NB4 (cell line): ENCODE measurements at regions not wholly inside any gene's neighbourhood (a gene's known extent, or its start where the extent isn't known, plus 50 kb on each side); places are given as distances from the start of the nearest gene placed in this dataset.

Source experiments
- DNase-seq: peaks from one replicate; pipeline ENCODE4 v3.0.0; 2010; ENCODE audit warnings: low read depth
- H3K4me3 ChIP-seq: one replicate; pipeline ENCODE4 v1.5.1; 2011; ENCODE audit warnings: mild to moderate bottlenecking, low read depth, low read length, moderate library complexity
- MYC ChIP-seq: IDR thresholded peaks from 2 replicates; pipeline ENCODE4 v1.6.1; 2011; ENCODE audit warnings: low read depth, low read length
- POLR2A ChIP-seq: IDR thresholded peaks from 2 replicates; pipeline ENCODE4 v1.6.1; 2011; ENCODE audit warnings: mild to moderate bottlenecking; ENCODE audit not compliant: insufficient read length; ENCODE audit errors: extremely low read depth
- TF ChIP-seq, protein P1 (sequence below): IDR thresholded peaks from 2 replicates; pipeline ENCODE4 v1.6.1; 2011; ENCODE audit warnings: low read depth, low read length
- TF ChIP-seq, protein P2 (sequence below): IDR thresholded peaks from one replicate; pipeline ENCODE4 v1.5.1; 2012; ENCODE audit warnings: low read depth, low read length

DNA sequence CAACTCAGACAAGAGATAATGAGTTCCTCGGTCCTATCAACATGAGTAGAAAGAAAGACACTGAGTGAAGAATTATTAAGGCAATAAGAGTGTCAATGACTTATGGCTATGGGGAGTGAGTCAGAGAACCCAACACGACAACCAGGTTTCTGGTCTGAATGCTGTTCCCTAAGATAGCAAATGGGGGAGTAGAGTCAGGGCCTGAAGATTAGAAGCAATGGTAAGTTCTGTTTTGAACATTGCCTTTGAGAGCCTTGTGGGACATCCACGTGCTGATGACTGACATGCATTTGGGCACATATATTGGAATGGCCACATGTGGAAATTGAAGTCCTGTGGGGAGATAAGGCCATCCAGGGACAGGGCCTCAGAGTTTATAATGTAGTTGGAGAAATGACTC, 254.4 kb upstream of the TCF21 start:
- no peak for DNase-seq
- no peak for TF ChIP-seq MYC
- TF ChIP-seq, protein P1, sequence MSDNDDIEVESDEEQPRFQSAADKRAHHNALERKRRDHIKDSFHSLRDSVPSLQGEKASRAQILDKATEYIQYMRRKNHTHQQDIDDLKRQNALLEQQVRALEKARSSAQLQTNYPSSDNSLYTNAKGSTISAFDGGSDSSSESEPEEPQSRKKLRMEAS = no peak
- TF ChIP-seq POLR2A = no peak
- TF ChIP-seq, protein P2, sequence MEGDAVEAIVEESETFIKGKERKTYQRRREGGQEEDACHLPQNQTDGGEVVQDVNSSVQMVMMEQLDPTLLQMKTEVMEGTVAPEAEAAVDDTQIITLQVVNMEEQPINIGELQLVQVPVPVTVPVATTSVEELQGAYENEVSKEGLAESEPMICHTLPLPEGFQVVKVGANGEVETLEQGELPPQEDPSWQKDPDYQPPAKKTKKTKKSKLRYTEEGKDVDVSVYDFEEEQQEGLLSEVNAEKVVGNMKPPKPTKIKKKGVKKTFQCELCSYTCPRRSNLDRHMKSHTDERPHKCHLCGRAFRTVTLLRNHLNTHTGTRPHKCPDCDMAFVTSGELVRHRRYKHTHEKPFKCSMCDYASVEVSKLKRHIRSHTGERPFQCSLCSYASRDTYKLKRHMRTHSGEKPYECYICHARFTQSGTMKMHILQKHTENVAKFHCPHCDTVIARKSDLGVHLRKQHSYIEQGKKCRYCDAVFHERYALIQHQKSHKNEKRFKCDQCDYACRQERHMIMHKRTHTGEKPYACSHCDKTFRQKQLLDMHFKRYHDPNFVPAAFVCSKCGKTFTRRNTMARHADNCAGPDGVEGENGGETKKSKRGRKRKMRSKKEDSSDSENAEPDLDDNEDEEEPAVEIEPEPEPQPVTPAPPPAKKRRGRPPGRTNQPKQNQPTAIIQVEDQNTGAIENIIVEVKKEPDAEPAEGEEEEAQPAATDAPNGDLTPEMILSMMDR = no peak
- H3K4me3 ChIP-seq = no peak overlapping the region

DNA sequence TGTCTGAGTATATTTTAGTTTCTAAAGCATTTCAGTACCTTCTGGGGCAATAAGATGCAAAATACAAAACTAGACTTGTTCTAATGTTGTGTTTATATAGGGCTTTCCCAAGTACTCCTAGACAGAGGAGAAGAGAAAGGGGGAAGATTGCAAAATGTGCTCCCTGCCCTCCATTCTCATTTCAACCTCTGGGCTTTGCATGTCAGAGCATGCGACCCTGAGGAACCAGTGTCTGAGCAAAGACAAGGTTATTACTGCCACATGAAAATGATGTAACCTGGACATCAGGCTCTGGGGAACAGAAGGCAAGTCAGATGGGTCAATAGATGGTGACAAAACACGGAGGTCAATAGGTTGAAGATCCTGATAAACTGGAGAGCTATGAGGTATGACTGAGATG, 253.5 kb upstream of the TCF21 start:
- DNase-seq = no peak
- H3K4me3 ChIP-seq = no peak overlapping the region
- TF ChIP-seq, protein P1 = no peak
- TF ChIP-seq, protein P2 = no peak
- TF ChIP-seq MYC (no peak), POLR2A (no peak)

DNA sequence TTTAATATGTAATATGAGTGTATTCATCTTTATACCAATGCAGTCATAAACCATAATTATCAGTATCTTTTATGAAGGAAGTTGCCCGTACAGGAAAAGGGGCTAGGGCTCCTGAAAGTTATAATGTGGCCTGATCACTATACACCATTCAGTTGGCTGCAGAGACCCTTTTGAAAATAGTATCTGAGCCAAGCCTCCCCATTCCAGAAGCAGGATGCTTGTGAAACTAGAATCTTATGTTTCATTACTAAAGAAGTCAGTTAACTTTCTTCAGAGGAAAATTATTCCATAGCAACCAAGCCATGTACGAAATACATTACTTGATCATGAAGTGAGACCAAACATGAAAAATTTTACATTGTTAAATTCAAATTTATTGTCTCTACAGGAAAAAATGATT, 251.5 kb upstream of the TCF21 start:
- no peak for DNase-seq
- H3K4me3 ChIP-seq = no peak overlapping the region
- TF ChIP-seq POLR2A (no peak), MYC (no peak)
- TF ChIP-seq, protein P1 = no peak
- TF ChIP-seq, protein P2 = no peak

DNA sequence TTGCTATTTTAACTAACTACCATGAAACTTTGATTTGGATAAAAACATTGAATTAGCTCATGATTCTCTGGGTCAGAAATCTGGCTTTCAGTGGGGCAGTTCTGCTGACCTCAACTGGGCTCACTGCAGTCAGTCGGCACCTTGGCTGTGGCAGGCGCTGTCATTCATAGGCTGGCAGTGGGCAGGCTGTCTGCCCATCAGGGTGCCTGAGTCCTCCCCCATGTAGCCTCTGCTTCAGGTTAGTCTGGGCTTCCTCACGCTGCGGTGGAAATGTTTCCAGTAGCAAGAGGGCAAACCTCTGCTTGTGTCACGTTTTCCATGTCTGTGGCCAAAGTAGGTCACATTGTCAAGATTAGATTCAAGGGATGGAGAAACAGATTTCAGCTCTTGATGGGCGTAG, 251.0 kb upstream of the TCF21 start:
- TF ChIP-seq, protein P1 = no peak
- TF ChIP-seq POLR2A = no peak
- H3K4me3 ChIP-seq = no peak overlapping the region
- no peak for DNase-seq

DNA sequence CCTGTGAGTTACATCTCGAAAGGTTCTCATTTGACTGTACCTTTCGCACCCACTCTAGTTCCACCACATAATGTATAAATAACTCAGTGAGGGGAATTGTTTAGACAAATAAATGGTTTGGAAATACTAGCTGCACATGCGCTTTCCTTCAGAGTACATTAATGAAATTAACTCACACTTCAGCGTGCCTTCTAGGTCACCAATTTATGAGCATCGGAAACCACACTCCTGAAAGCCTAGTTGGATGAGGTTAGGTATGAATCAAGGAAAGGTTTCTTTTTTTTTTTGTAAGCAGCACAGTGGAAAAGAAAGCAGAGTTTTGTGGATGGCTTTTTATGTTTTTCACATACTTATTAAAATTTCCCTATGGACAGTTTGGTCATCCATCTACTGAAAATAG, 247.8 kb upstream of the TCF21 start:
- no peak overlapping the region for H3K4me3 ChIP-seq
- no peak for DNase-seq
- TF ChIP-seq, protein P1 = no peak
- TF ChIP-seq POLR2A (no peak), MYC (no peak)
- TF ChIP-seq, protein P2 = no peak

DNA sequence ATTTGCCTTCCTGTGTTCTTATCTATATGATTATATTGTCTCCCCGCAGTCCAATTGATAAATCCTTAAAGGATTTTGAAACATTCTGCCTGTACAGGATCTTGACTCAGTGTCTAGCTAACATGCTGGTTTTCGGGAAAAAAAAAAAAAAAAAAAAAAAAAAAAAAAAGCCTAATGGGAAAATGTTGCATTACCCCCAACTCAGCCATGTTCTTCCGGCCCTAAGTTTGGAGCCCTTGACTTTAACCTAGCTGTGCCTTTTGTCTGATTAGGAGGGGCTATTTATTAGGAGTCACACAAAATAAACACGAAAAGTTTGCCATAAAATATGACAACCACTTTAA, 244.4 kb upstream of the TCF21 start:
- TF ChIP-seq, protein P1 = no peak
- TF ChIP-seq, protein P2 = no peak
- TF ChIP-seq POLR2A = no peak
- TF ChIP-seq MYC = no peak
- H3K4me3 ChIP-seq = no peak overlapping the region
- no peak for DNase-seq
